Skeletal muscle cell (primary cell): ENCODE measurements at regions not wholly inside any gene's neighbourhood (a gene's known extent, or its start where the extent isn't known, plus 50 kb on each side); places are given as distances from the start of the nearest gene placed in this dataset.

ENCODE experiments used
- DNase-seq: peaks from one replicate; pipeline ENCODE4 v3.0.0-alpha.2; 2010; ENCODE audit warnings: low read depth
- H3K4me3 ChIP-seq: 2 replicates; pipeline ENCODE4 v1.5.1; 2011; ENCODE audit warnings: low read depth, mild to moderate bottlenecking, control low read depth, low read length, moderate library complexity

- no peak for DNase-seq
- H3K4me3 ChIP-seq: no peak overlapping the region
Measured at GRCh38 chr4:123934096-123934495, 537.5 kb downstream of the SPRY1 start.

- no peak overlapping the region for H3K4me3 ChIP-seq
- no peak for DNase-seq
Measured at GRCh38 chr4:123936621-123937043, 540.0 kb downstream of the SPRY1 start.

- no peak for DNase-seq
- H3K4me3 ChIP-seq: no peak overlapping the region
Measured at GRCh38 chr4:123937581-123937980, 541.0 kb downstream of the SPRY1 start.

- H3K4me3 ChIP-seq: no peak overlapping the region
- peak; percentile 84 for DNase-seq
Measured at GRCh38 chr4:123939621-123940020, 543.0 kb downstream of the SPRY1 start.

GRCh38 chr4:123940604-123941003 is 544.0 kb downstream of the SPRY1 start:
- no peak for DNase-seq
- H3K4me3 ChIP-seq: no peak overlapping the region

GRCh38 chr4:123941306-123941705 is 544.7 kb downstream of the SPRY1 start:
- H3K4me3 ChIP-seq: no peak overlapping the region
- DNase-seq: peak; percentile 50

GRCh38 chr4:123943976-123944375 is 547.4 kb downstream of the SPRY1 start:
- no peak for DNase-seq

GRCh38 chr4:123945301-123945700 is 548.7 kb downstream of the SPRY1 start:
- no peak overlapping the region for H3K4me3 ChIP-seq
- DNase-seq: no peak

More at GRCh38 chr4:123943976-123944375, 547.4 kb downstream of the SPRY1 start:
- no peak overlapping the region for H3K4me3 ChIP-seq

GRCh38 chr4:123950530-123950929 is 553.9 kb downstream of the SPRY1 start:
- H3K4me3 ChIP-seq: no peak overlapping the region
- DNase-seq: no peak

GRCh38 chr4:123952530-123953274 is 556.1 kb downstream of the SPRY1 start:
- H3K4me3 ChIP-seq: no peak overlapping the region
- peak; percentile 35 for DNase-seq

- H3K4me3 ChIP-seq: no peak overlapping the region
Measured at GRCh38 chr4:123953566-123953965, 557.0 kb downstream of the SPRY1 start.

GRCh38 chr4:123954220-123954619 is 557.6 kb downstream of the SPRY1 start:
- H3K4me3 ChIP-seq: no peak overlapping the region
- DNase-seq: no peak

More at GRCh38 chr4:123953566-123953965, 557.0 kb downstream of the SPRY1 start:
- no peak for DNase-seq

GRCh38 chr4:123955167-123955800 is 558.7 kb downstream of the SPRY1 start:
- DNase-seq: no peak
- no peak overlapping the region for H3K4me3 ChIP-seq

- DNase-seq: no peak
- no peak overlapping the region for H3K4me3 ChIP-seq
Measured at GRCh38 chr4:123956204-123956603, 559.6 kb downstream of the SPRY1 start.

GRCh38 chr4:123966990-123967769 is 570.6 kb downstream of the SPRY1 start:
- H3K4me3 ChIP-seq: no peak overlapping the region
- DNase-seq: no peak

GRCh38 chr4:123972031-123972430 is 575.4 kb downstream of the SPRY1 start:
- no peak for DNase-seq
- H3K4me3 ChIP-seq: no peak overlapping the region

- DNase-seq: no peak
- no peak overlapping the region for H3K4me3 ChIP-seq
Measured at GRCh38 chr4:123974386-123975149, 578.0 kb downstream of the SPRY1 start.

GRCh38 chr4:123976285-123976684 is 579.7 kb downstream of the SPRY1 start:
- peak; percentile 28 for DNase-seq
- H3K4me3 ChIP-seq: no peak overlapping the region

- no peak for DNase-seq
- H3K4me3 ChIP-seq: no peak overlapping the region
Measured at GRCh38 chr4:123976819-123977218, 580.2 kb downstream of the SPRY1 start.
